B cell (primary cell): ENCODE measurements at regions not wholly inside any gene's neighbourhood (a gene's known extent, or its start where the extent isn't known, plus 50 kb on each side); places are given as distances from the start of the nearest gene placed in this dataset.

Experiments used
- CTCF ChIP-seq: fragments of 200-600 bp; IDR thresholded peaks from one replicate; pipeline ENCODE4 v1.8.0; 2022; ENCODE audit warnings: antibody characterized with exemption, mild to moderate bottlenecking
- EZH2 ChIP-seq: IDR thresholded peaks from 2 replicates; pipeline ENCODE4 v1.6.1; 2012; ENCODE audit warnings: borderline replicate concordance, low read depth, mild to moderate bottlenecking, moderate library complexity, low read length; ENCODE audit not compliant: insufficient read depth, poor library complexity, severe bottlenecking

- TF ChIP-seq CTCF: no peak
- TF ChIP-seq EZH2: no peak
Measured at GRCh38 chr3:168422843-168423242, 327.1 kb upstream of the GOLIM4 start.
